ENCODE measurements at regions not wholly inside any gene's neighbourhood (a gene's known extent, or its start where the extent isn't known, plus 50 kb on each side); places are given as distances from the start of the nearest gene placed in this dataset.

GRCh38 chr17:68684949-68685357 lies 83.8 kb upstream of the FAM20A start:
- Mint-ChIP-seq H3K27ac (ENCODE audit: unreplicated experiment) (no peak overlapping the region), H3K4me1 (ENCODE audit: low read depth, unreplicated experiment) (peaks cover 3% of the 10 kb centered on the region), H3K27me3 (ENCODE audit: unreplicated experiment) (no peaks in the 10 kb centered on the region)

GRCh38 chr17:68682903-68683302 lies 81.7 kb upstream of the FAM20A start:
- TF ChIP-seq CTCF (IDR thresholded peaks at IDR 0.05; ENCODE audit: partially characterized antibody, unreplicated experiment): no peak
- H3K27me3 Mint-ChIP-seq (ENCODE audit: unreplicated experiment): no peaks in the 10 kb centered on the region
- no peak for DNase-seq
- no peaks in the 10 kb centered on the region for H3K36me3 Mint-ChIP-seq (ENCODE audit: unreplicated experiment)
- no peak overlapping the region for H3K27ac Mint-ChIP-seq (ENCODE audit: unreplicated experiment)
- H3K4me1 Mint-ChIP-seq (ENCODE audit: low read depth, unreplicated experiment): peaks cover 3% of the 10 kb centered on the region
- no peak overlapping the region for H3K4me3 Mint-ChIP-seq (ENCODE audit: unreplicated experiment)
- peaks cover 3% of the 10 kb centered on the region for H3K9me3 Mint-ChIP-seq (ENCODE audit: unreplicated experiment)

More at GRCh38 chr17:68684949-68685357, 83.8 kb upstream of the FAM20A start:
- DNase-seq: no peak
- peaks cover 3% of the 10 kb centered on the region for H3K9me3 Mint-ChIP-seq (ENCODE audit: unreplicated experiment)
- no peaks in the 10 kb centered on the region for H3K36me3 Mint-ChIP-seq (ENCODE audit: unreplicated experiment)
- H3K4me3 Mint-ChIP-seq (ENCODE audit: unreplicated experiment): no peak overlapping the region
- no peak for TF ChIP-seq CTCF (IDR thresholded peaks at IDR 0.05; ENCODE audit: partially characterized antibody, unreplicated experiment)

- no peaks in the 10 kb centered on the region for H3K36me3 Mint-ChIP-seq (ENCODE audit: unreplicated experiment)
- peaks cover 3% of the 10 kb centered on the region for H3K9me3 Mint-ChIP-seq (ENCODE audit: unreplicated experiment)
- DNase-seq: no peak
- H3K27ac Mint-ChIP-seq (ENCODE audit: unreplicated experiment): no peak overlapping the region
- H3K4me1 Mint-ChIP-seq (ENCODE audit: low read depth, unreplicated experiment): peaks cover 3% of the 10 kb centered on the region
- TF ChIP-seq CTCF (IDR thresholded peaks at IDR 0.05; ENCODE audit: partially characterized antibody, unreplicated experiment): no peak
- no peaks in the 10 kb centered on the region for H3K27me3 Mint-ChIP-seq (ENCODE audit: unreplicated experiment)
- H3K4me3 Mint-ChIP-seq (ENCODE audit: unreplicated experiment): no peak overlapping the region
Measured at GRCh38 chr17:68679882-68680281, 78.7 kb upstream of the FAM20A start.

- Mint-ChIP-seq H3K27me3 (ENCODE audit: unreplicated experiment) (no peaks in the 10 kb centered on the region), H3K4me3 (ENCODE audit: unreplicated experiment) (no peak overlapping the region), H3K4me1 (ENCODE audit: low read depth, unreplicated experiment) (no peaks in the 10 kb centered on the region), H3K9me3 (ENCODE audit: unreplicated experiment) (no peaks in the 10 kb centered on the region), H3K36me3 (ENCODE audit: unreplicated experiment) (no peaks in the 10 kb centered on the region), H3K27ac (ENCODE audit: unreplicated experiment) (no peak overlapping the region)
- no peak for TF ChIP-seq CTCF (IDR thresholded peaks at IDR 0.05; ENCODE audit: partially characterized antibody, unreplicated experiment)
- DNase-seq: no peak
Measured at GRCh38 chr17:68676856-68677255, 75.7 kb upstream of the FAM20A start.

GRCh38 chr17:68675723-68676122 lies 74.6 kb upstream of the FAM20A start:
- H3K27ac Mint-ChIP-seq (ENCODE audit: unreplicated experiment): no peak overlapping the region
- DNase-seq: no peak
- H3K36me3 Mint-ChIP-seq (ENCODE audit: unreplicated experiment): no peaks in the 10 kb centered on the region
- H3K4me1 Mint-ChIP-seq (ENCODE audit: low read depth, unreplicated experiment): no peaks in the 10 kb centered on the region
- H3K4me3 Mint-ChIP-seq (ENCODE audit: unreplicated experiment): no peak overlapping the region
- no peak for TF ChIP-seq CTCF (IDR thresholded peaks at IDR 0.05; ENCODE audit: partially characterized antibody, unreplicated experiment)
- H3K27me3 Mint-ChIP-seq (ENCODE audit: unreplicated experiment): no peaks in the 10 kb centered on the region
- no peaks in the 10 kb centered on the region for H3K9me3 Mint-ChIP-seq (ENCODE audit: unreplicated experiment)

Measured in glutamatergic neuron (in vitro differentiated cells).